ENCODE measurements at regions not wholly inside any gene's neighbourhood (a gene's known extent, or its start where the extent isn't known, plus 50 kb on each side); places are given as distances from the start of the nearest gene placed in this dataset.
"Not testable (repeated sequence)": the region's sequence is repeated elsewhere in the genome, so short reads cannot be mapped to it uniquely, and the experiment has no call there.

GRCh38 chr13:62162860-62163259 is 747.2 kb upstream of the PCDH20 start:
- DNase-seq: no peak

DNA sequence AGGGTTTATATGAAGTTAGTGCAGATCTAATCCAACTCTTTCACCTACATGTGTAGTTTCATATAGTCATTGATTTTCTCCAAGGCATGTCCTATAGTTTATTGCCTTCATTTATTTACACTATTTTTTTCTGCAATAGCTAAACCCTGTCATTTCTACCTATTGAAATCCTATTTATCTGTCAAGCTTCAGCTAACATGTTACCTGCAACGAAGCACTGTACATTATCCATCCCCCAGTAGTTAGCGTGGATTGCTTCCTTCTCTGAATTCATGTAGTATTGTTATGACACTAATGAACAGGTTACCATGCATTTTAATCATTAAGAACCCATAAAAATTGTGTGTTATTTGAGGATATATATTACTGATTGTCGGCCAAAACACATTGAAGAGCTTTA is 742.9 kb upstream of the PCDH20 start:
- no peak for DNase-seq

DNA sequence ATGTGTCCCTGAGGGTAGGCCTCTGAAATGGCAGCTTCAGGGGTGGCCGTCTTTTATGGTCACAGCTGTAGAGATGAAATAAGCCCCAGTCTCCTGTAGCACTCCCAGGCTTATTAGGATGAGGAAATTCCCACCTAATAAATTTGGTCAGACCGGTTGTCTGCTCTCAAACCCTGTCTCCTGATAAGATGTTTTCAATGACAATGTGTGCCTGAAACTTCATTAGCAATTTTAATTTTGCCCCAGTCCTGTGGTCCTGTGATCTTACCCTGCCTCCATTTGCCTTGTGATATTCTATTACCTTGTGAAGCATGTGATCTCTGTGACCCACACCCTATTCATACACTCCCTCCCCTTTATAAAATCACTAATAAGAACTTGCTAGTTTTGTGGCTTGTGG is 736.1 kb upstream of the PCDH20 start:
- not testable (repeated sequence) for DNase-seq

GRCh38 chr13:62142048-62142447 is 726.4 kb upstream of the PCDH20 start:
- DNase-seq: no peak

DNA sequence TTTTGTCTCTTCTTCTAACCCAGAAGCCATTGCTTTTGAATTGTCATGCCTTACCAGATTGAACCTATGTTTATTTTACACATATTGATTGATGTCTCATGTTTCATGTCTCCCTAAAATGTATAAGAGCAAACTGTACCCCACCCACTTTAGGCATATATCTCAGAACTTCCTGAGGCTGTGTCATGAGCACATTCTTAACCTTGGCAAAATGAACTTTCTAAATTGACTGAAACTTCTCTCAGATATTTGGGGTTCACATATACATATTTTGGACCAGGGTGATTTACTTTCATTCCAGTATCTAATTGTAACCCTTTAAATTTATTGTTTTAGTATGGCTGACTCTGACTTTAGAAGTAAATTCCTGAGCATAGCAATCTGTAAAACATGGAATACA is 723.9 kb upstream of the PCDH20 start:
- DNase-seq: no peak

- DNase-seq: no peak
Observed at GRCh38 chr13:62137629-62138405, 722.2 kb upstream of the PCDH20 start.

GRCh38 chr13:62131604-62132003 is 716.0 kb upstream of the PCDH20 start:
- no peak for DNase-seq

- no peak for DNase-seq
Observed at GRCh38 chr13:62130062-62130970, 714.7 kb upstream of the PCDH20 start.

DNA sequence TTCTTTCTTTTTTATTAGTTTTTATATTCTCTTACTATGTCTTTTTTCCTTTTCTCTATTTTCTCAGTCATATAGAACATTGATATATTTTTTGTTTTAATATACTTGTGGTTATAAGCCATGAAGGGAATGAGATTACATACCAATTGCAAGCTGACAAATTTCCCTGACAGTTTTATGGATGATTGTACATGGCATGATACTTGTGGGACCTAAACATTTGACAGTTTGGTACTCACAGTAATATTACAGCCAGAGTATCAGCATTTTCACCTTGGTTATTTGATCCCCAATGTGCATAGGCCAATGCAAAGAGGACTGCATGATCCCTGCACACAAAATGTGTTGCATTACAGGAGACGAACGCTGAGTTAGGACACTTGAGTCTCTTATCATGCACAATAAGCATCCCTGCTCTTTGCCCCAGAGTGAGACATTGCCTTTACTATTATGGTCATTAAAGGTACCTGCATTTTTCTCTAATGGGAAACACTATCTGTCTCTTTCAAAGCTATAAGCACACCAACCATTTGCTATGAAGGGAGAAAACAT is 713.4 kb upstream of the PCDH20 start:
- no peak for DNase-seq

- DNase-seq: no peak
Observed at GRCh38 chr13:62126400-62126799, 710.8 kb upstream of the PCDH20 start.

DNA sequence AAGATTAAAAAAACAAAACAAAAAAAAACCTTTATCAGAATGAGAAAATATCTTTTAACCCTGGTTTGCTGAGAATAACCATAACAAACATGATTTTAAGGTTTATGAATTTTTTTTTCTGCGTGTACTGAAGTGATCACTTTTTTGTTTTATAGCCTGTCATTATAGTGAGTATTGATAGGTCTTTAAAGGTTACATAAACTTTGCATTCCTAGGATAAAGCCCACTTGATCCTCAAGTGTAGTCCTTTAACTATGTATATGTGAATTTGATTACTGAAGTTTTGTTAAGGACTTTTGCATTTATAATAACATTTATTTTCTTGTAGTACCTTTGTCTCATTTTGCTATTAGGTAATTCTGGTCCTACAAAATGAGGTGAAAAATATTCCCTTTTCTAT is 709.8 kb upstream of the PCDH20 start:
- DNase-seq: no peak

GRCh38 chr13:62123409-62123808 is 707.8 kb upstream of the PCDH20 start:
- no peak for DNase-seq

DNA sequence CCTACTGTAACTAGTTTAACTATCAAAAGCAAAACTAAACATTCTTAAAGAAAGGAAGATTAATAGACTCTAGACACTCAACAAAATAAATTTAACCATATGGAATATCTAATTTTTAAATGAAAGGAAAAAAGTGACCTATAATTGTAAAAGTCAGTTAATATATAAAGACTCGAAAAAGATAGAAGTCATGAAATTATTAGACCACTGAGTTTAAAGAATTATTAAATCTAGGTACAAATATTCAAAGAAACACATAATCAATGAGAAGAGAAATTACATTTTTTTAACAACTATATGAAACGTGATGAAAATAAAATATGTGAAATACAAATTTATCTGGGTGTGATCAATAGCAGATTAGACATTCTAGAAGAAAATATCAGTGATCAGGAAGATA is 706.8 kb upstream of the PCDH20 start:
- no peak for DNase-seq

DNA sequence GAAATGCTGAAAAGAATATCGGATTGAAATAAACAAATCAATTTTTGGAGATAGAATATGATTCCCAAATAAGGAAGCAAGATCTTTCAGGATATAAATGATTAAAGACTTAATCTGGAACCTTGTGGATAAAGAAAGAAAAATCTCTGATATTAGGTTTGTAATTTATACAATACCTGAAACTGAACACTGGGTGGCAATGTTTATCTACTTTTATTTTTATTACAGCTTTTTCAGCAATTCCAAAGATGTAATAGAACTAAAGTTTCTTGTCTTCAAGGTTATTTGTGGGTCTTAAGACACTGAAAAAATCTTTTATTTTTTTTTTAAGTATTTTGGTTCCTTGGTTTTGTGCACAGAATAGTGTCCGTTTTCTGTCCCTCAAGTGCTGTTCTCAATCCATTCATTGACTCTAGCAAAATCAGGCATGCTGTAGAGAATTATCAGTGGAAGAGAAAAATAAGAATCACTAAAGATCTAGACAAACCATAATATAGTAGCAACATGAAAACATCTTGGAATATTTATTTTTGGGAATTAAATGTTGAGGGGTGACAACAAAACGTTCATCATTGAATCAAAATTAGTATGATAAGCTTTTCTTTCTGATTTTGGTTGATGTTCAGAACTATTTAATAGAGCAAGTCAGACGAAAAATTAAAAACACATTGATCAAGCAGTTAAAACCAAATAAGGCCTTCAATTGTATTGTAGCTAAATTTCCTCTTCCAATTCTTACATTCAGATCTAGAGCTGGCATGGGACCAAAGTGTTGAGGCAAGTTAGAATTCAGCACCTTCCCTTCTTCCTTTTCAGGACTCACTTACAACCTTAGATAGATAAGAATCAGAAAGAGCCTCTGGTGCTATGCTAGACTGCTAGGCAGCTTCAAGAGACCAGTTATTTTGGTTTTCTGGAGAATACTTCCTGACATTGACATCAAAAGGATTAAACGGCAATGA is 704.4 kb upstream of the PCDH20 start:
- peak in 1 of 2 donors; percentile 53 for DNase-seq

DNA sequence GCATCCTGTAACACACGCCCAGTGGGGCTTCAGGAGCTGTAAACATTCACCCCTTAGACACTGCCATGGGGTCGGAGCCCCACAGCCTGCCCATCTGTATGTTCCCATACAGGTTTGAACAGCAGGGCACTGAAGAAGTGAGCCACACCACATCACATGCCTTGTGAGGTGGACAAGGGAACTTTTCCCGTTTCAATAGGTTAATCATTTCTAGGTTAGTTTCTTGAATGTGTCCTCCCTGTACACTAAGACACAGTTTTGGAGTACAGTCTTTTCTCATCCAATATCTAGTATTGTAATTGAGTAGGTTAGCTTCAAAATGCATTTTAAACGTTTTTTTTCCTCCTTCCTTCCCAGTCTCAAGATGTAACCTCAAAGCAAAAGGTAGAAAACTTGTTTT is 700.2 kb upstream of the PCDH20 start:
- no peak for DNase-seq

GRCh38 chr13:62113179-62113578 is 697.5 kb upstream of the PCDH20 start:
- DNase-seq: no peak

DNA sequence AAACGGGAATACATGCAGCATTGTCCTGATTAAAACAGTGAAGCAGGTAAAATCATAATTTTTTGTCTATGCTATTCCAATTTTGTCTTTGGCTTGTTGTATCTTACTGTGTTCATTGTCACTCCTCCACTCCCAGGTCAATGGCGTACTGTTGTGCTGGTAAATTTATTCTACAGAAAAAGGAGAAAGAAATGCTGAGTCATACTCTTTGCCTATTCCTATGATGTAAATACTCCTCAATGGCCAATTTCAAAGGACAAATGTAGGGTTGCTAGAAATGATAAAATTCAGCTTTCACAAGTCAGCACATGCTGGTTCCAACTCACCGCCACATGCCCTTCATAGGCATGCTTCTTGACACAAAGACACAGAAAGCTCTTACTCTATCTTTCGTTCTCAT is 694.4 kb upstream of the PCDH20 start:
- DNase-seq: no peak

DNA sequence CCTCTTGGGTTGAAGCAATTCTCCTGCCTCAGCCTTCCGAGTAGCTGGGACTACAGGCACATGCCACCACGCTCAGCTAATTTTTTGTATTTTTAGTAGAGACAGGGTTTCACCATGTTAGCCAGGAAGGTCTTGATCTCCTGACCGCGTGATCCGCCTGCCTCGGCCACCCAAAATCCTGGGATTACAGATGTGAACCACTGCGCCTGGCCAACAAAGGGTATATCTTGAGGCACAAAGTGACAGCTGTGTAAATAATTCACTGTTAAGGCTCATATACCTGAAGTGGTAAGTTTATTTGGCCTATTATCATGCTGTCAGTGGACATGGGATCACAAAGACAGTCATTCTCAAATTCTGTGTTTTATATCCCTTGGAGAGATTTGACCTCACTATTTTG is 688.5 kb upstream of the PCDH20 start:
- DNase-seq: not testable (repeated sequence)

DNA sequence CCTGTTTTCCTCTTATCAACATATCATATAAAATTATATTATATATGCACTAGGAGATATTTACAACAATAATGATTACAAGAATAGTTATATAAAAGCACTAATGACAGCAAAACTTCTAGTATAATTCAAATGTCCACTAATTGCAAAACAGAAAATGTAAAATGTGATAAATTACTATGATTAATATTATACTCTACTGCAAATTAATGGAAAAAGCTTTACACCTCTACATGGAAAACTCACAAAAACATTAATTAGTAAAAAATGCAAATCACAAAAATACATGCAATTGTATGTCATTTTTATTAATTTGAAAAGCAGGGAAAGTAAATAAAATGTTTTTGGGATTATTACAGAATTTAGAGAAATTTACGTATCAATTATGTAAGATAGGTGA is 681.0 kb upstream of the PCDH20 start:
- no peak for DNase-seq

DNA sequence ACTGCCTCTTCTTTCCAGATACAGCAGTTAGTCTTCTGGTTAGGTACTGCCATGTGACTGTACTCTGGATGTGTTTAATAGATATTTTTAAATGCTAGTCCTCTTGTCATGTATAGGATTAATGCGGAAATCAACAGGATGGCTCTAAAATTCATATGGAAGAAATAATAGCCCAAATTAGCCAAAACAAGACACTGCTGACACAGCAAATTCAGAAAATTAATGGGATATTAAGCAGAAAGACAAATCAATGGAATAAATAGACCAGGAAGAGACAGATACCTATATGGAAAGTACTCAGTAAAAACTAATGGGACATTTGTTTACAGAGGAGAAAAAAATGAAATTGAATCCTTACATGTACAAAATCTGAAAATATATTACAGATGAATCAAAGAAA is 679.3 kb upstream of the PCDH20 start:
- DNase-seq: no peak

- DNase-seq: no peak
Observed at GRCh38 chr13:62093984-62094780, 678.5 kb upstream of the PCDH20 start.

DNA sequence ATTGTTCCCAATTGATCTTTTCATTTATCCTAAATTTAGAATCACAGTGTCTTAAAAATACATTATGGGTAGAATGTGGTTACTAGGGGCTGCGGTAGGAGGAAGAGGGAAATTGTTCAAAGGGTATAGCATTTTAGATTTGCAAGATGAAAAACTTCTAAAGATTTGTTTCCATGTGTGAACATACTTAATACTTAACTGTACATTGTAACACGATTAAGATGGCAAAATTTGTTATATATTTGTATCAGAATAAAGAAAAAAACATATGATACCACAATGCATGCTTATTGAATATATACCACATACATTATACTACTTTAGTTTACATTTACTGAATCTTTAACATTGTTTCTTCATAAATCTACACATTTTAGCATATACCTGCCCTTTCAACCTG is 677.3 kb upstream of the PCDH20 start:
- no peak for DNase-seq

Data from hippocampal formation (tissue), 2 donors.